ENCODE measurements at regions not wholly inside any gene's neighbourhood (a gene's known extent, or its start where the extent isn't known, plus 50 kb on each side); places are given as distances from the start of the nearest gene placed in this dataset.
"Not testable (repeated sequence)": the region's sequence is repeated elsewhere in the genome, so short reads cannot be mapped to it uniquely, and the experiment has no call there.

- intact Hi-C loops (cut with micrococcal nuclease): no loop called here
Observed at GRCh38 chr10:55519264-55519663, 718.2 kb upstream of the PCDH15 start.

DNA sequence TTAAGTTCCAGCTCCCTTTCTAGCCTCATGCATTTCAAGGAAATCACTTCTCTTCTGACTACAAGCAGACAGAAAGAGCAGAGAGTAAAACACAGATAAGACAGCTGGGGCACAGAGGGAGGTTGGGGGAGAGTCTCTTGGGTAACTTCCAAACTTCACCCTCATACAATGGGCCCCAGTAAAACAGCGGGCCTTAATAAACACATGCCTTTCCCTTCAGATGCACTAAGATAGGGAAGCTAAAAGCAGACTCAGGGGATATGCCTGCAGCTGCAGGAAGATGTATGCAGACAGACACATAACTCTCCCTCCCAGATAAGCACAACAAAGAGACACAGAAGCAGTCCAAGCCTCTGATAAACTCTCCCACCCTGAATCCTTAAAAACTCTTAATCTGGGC, 717.4 kb upstream of the PCDH15 start:
- intact Hi-C loops (cut with micrococcal nuclease): not testable (repeated sequence)

DNA sequence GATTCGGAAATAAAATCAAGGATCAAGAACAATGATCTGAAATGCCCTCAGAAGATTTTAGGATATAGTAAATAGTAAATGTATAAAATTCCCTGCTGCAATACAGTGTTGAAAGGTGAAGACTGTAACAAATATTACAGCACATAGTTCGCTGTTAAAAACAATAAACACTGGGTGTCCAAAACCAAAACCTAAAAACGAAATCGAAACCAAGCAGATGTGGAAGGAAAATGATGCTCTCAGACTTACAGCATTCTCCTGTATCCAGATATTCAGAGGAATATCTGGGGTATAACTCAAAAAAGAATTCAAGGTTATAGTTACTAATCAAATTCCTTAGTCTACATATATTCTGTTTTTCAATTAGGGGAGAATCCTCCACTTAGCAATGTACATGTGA, 708.1 kb upstream of the PCDH15 start:
- intact Hi-C loops (cut with micrococcal nuclease): loop anchor here (5.0 kb wide), 1 partner anchor 48 kb away; no protein-coding TSS in a partner anchor

- intact Hi-C loops (cut with micrococcal nuclease): no loop called here
Observed at GRCh38 chr10:55500931-55501559, 700.0 kb upstream of the PCDH15 start.

DNA sequence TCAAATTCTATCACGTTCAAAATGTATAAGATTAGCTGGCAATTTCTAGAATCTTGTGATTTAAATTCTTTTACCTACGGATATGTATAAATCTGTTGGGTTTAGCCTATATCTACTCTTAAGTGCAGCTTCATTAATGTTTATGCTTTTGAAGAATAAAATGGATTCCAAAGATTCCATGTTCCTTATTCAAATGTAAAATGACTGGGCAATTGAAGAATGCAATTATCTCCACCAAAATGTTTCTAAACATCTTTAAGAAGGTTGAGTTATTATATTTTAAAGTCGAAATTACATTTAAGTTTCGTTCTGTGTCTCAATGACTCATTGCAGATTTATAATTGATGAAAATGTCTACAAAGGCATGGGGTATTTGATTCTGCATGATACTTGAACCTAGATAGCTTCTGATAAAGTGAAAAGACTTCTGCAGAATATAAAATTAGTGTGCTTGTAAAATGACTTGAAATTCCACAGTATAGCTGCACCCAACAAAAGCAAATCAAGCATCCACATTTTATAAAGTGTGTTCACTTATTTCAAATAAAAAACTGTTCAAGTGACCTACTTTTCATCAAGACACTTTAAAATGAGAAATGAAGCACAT, 697.0 kb upstream of the PCDH15 start:
- intact Hi-C loops (cut with micrococcal nuclease): no loop called here

GRCh38 chr10:55495555-55495954, 694.5 kb upstream of the PCDH15 start:
- intact Hi-C loops (cut with micrococcal nuclease): no loop called here

DNA sequence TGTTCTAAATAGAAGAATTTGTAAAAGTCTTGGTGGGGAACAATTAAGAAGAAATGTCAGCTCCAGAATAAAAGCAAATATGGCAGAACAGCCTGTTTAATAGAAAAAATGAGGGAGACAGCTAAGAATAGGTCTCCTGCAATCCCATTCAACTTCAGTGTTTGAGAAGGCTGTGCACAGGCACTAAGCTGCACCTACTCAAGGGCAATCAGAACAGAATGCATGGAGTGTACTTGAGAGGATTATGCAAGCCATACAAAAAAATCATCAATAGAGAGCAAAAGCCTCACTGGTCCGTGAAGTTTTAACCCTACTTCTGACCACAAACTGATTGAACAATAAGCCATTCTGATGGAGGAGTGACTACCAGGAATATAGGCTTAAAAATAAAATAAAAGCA, 690.7 kb upstream of the PCDH15 start:
- intact Hi-C loops (cut with micrococcal nuclease): no loop called here

DNA sequence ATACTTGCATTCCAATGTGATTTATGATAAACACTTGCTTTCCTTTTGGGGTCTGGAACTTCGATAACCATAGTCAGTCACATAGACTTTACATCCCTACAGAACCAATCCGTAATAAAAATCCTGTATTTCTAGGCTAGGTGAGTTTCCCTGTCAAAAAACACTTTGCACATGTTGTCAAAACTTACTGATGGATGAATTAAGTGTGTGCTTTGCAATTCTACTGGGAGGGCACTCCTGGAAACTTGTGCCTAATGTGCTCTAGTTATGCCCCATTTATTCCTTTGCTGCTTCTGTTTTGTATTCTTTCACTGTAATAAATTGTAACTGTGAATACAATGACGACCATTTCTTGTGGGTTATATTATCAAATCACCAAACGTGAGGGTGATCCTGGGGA, 684.8 kb upstream of the PCDH15 start:
- intact Hi-C loops (cut with micrococcal nuclease): no loop called here

GRCh38 chr10:55476129-55476528, 675.1 kb upstream of the PCDH15 start:
- intact Hi-C loops (cut with micrococcal nuclease): no loop called here

DNA sequence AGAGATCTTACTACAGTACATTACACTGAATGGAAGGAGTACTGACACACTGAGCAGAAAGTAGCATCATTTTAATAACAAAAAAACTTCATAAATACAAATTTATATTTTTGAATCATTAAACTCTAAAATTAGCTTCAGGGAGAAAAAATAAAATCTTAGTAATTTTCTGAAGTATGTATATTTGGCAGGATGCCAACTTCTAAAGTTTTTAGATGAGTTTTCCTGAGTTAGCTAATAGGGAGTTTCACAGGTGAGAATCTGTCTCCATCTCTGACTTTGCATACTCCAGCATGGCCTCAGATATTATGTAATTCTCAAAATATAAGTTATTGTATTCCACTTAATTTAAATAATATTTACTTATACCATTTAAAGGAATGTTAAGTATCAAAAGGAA, 673.2 kb upstream of the PCDH15 start:
- intact Hi-C loops (cut with micrococcal nuclease): no loop called here

DNA sequence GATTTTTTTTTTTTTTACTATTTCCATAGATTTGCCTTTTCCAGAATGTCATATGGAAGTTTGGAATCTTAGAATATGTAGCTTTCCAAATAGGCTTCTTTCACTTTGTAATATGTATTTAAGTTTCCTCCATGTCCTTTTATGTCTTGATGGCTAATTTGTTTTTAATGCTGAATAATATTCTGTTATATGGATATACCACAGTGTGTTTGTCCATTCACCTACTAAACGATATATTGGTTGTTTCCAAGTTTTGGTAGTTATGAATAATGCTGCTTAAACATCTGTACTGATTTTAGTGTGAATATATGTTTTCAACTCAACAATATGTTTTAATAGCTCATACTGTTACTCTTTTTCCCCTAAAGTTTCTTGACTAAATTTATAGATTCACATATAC, 669.8 kb upstream of the PCDH15 start:
- intact Hi-C loops (cut with micrococcal nuclease): no loop called here

GRCh38 chr10:55466806-55467504, 665.9 kb upstream of the PCDH15 start:
- intact Hi-C loops (cut with micrococcal nuclease): no loop called here

DNA sequence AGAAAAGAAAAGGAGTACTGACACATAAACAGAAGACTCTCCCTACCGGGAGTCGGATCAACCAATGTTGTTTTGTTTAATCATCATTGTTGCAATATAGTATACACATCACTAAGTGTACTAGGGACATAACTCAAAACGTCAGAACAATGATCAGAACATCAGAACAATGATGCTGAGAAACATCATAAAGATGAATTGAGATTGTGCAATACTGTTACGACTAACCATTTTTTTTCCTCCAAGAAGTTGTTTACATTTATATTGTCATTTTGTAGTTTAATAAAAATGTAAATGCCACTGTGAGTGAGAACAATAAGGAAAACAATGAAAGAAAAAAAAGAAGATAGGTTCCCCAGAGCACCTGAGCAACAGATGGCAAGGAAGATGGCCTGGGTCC, 663.1 kb upstream of the PCDH15 start:
- intact Hi-C loops (cut with micrococcal nuclease): no loop called here

DNA sequence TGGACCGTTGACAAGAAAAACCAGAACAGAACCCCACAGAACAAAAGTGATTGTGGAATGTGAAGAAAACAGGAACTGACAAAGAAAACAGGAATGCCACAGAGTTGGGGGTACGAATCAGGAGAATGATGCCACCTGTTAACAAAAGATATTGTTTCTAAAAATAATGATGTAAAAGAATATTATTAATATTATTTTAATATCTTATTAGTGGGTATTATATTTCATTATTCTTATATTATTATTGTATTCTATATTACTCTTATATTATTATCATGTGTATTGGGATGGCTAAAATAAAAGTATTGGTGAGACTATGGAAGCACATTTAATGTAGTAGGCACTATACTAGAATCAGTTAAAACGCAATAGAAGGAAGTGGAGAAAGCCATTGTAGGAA, 659.0 kb upstream of the PCDH15 start:
- intact Hi-C loops (cut with micrococcal nuclease): no loop called here

GRCh38 chr10:55449981-55450380, 649.0 kb upstream of the PCDH15 start:
- intact Hi-C loops (cut with micrococcal nuclease): no loop called here

DNA sequence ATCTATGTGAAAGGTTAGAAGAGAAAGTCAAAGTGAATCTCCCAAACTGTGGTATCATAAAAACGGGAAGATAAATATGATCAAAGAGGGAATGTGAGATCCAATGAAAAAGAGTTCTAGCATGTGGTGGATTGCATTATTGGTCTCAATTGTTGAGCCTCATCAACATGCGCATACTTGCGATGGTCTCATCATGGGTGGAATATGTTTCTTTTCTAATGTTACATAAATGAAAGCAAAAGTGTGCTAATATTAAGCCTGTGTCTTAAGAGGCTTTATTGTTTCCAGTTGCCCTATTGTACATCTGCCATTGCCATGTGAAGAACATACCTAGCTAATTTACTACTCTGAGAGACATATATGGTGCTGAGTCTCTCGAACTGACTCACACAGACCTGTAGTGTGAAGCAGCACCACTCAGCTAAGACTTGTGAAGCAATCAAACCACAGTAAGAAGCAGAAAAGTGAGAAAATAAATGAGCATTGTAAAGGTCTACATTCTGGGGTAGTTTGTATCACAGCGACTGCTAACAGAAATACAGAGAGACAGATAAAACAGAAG, 645.5 kb upstream of the PCDH15 start:
- intact Hi-C loops (cut with micrococcal nuclease): no loop called here

DNA sequence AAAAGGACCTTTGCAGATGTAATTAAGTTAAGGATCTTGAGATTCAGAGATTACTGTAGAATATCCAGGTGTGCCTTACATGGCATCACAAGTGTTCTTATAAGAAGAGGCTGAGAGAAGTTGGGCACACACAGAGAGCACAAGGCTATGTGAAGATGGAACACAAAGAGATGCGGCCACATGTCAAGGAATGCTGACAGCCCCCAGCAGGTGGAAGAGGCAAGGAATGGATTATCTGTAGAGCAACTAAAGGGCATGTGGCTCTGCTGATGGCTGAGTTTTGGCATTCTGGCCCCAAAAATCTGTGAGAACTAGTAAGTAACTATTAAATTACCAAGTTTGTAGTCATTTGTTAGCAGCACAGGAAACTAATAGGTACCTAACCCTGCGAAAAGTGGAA, 640.7 kb upstream of the PCDH15 start:
- intact Hi-C loops (cut with micrococcal nuclease): no loop called here

DNA sequence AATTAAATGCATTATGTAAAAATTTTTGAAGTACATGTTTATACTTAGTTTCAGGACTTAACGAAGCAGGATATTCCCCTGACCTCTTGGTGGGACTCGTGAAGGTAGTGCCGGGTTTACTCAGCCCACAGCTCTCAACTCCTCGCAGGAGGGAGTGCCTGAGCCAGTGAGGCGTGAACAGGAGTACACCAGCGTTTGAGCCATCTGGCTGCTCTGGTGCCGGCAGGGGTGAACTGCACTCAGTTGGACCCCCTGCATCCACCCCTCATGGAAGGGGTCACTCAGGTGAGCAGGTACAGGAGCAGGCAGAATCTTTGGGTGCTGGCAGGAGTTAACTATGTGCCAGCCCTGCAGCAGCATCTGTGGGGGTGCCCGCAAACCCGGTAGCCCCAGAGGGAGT, 625.1 kb upstream of the PCDH15 start:
- intact Hi-C loops (cut with micrococcal nuclease): no loop called here

GRCh38 chr10:55410415-55410885, 609.4 kb upstream of the PCDH15 start:
- intact Hi-C loops (cut with micrococcal nuclease): no loop called here

GRCh38 chr10:55404094-55404493, 603.1 kb upstream of the PCDH15 start:
- intact Hi-C loops (cut with micrococcal nuclease): no loop called here

GRCh38 chr10:55400075-55400849, 599.2 kb upstream of the PCDH15 start:
- intact Hi-C loops (cut with micrococcal nuclease): no loop called here

GRCh38 chr10:55398497-55398882, 597.5 kb upstream of the PCDH15 start:
- intact Hi-C loops (cut with micrococcal nuclease): no loop called here

All from T-helper 1 cell treated with Interleukin-12 subunit alpha and Interleukin-12 subunit beta and Interleukin-4 antibody, amounts not matched to agents 30 ng/mL and 1 ng/mL, for 36 hours (primary cell).